D721Med (cell line): ENCODE measurements at regions not wholly inside any gene's neighbourhood (a gene's known extent, or its start where the extent isn't known, plus 50 kb on each side); places are given as distances from the start of the nearest gene placed in this dataset.
A peak's percentile ranks its signal among the peaks of the same experiment; 100 is the strongest.

Source experiments
- DNase-seq: peaks from one replicate; pipeline ENCODE4 v3.0.0; 2011; ENCODE audit warnings: low spot score; ENCODE audit not compliant: insufficient read length
- FAIRE-seq: peaks from 2 replicates; lab custom pipeline; 2011; peaks lifted over from hg19 to GRCh38; lab: Jason Lieb, UNC
- CTCF ChIP-seq: IDR thresholded peaks from 2 replicates; pipeline ENCODE4 v1.5.1; 2012; ENCODE audit warnings: mild to moderate bottlenecking, control low read depth; ENCODE audit not compliant: insufficient read depth; ENCODE audit errors: missing control alignments

GRCh38 chr9:81289622-81290021 is 399.7 kb downstream of the TLE1 start:
- no peak for TF ChIP-seq CTCF
- DNase-seq (no peak), FAIRE-seq (no peak)

GRCh38 chr9:81268048-81268447 is 421.3 kb downstream of the TLE1 start:
- no peak for FAIRE-seq
- no peak for DNase-seq
- TF ChIP-seq CTCF: no peak

GRCh38 chr9:81266674-81267073 is 422.7 kb downstream of the TLE1 start:
- no peak for DNase-seq
- no peak for TF ChIP-seq CTCF
- FAIRE-seq: no peak

- FAIRE-seq: no peak
- no peak for TF ChIP-seq CTCF
- DNase-seq: no peak
These were observed 423.3 kb downstream of the TLE1 start for GRCh38 chr9:81266086-81266485.

GRCh38 chr9:81264516-81264915 is 424.8 kb downstream of the TLE1 start:
- no peak for TF ChIP-seq CTCF
- FAIRE-seq (peak; percentile 95), DNase-seq (peak; percentile 28)

GRCh38 chr9:81259896-81260295 is 429.5 kb downstream of the TLE1 start:
- DNase-seq: no peak
- no peak for TF ChIP-seq CTCF
- no peak for FAIRE-seq

- DNase-seq (no peak), FAIRE-seq (no peak)
- no peak for TF ChIP-seq CTCF
These were observed 433.0 kb downstream of the TLE1 start for GRCh38 chr9:81256368-81256767.
